ENCODE measurements at regions not wholly inside any gene's neighbourhood (a gene's known extent, or its start where the extent isn't known, plus 50 kb on each side); places are given as distances from the start of the nearest gene placed in this dataset.

DNA sequence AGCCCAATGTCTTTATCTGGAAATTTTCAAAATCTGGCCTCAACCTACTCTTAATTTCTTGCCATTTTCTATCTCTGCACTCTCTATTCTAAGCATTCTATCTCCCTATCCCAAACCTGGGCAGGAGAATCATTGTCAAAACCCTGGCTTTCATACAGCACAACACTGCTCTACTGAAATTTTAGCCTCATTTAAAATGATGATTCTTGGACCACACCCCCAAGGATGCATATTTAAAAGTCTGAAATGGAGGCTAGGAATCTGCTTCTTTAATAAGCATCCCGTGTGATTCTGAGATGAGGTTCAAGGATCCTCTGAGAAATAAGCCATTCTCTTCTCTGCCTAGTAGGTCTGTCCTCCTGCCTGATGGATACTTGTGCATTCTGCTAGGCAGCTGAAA, 50.8 kb upstream of the EGR2 start:
- no peak for DNase-seq (ENCODE audit: low read depth in 1 of 2, low spot score in 2 of 2)
- Histone ChIP-seq H3K4me3 (no peak overlapping the region), H3K4me1 (replicated peaks) (no peaks in the 10 kb centered on the region), H3K27ac (no peak overlapping the region), H3K9me3 (replicated peaks) (no peaks in the 10 kb centered on the region), H3K27me3 (replicated peaks) (no peaks in the 10 kb centered on the region), H3K36me3 (no peaks in the 10 kb centered on the region)

DNA sequence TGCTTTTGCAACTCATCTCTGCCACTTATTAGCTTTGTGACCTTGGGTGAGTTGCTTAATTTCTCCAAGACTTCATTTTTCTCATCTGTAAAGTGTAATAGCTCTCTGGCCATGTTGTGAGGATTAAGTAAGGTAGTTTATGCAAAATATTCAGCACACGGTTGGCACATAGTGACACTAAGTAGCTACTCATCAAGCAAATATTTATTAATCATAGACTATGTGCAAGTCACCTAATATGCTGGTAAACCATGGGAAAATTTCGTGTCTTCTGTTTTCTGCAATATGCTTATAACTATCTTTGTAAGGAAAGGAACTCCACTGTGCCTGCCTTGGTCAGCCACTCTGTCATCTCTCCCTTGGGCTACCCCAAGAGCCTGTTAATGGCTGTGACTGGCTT, 50.3 kb upstream of the EGR2 start:
- Histone ChIP-seq H3K27ac (no peak overlapping the region), H3K9me3 (replicated peaks) (no peaks in the 10 kb centered on the region), H3K36me3 (no peaks in the 10 kb centered on the region), H3K4me1 (replicated peaks) (no peaks in the 10 kb centered on the region), H3K4me3 (no peak overlapping the region), H3K27me3 (replicated peaks) (no peaks in the 10 kb centered on the region)
- no peak for DNase-seq (ENCODE audit: low read depth in 1 of 2, low spot score in 2 of 2)

Data from SJSA1 (cell line).